IMR-90 (cell line): ENCODE measurements at regions not wholly inside any gene's neighbourhood (a gene's known extent, or its start where the extent isn't known, plus 50 kb on each side); places are given as distances from the start of the nearest gene placed in this dataset.

Experiments
- CEBPB ChIP-seq: IDR thresholded peaks from 2 replicates; pipeline ENCODE4 v1.6.1; 2012; ENCODE audit warnings: low read depth, low read length, improper control_type of control experiment
- CHD1 ChIP-seq: IDR thresholded peaks from 2 replicates; pipeline ENCODE4 v1.6.1; 2012; ENCODE audit warnings: low read depth, low read length, improper control_type of control experiment
- CTCF ChIP-seq: conservative IDR thresholded peaks from 2 replicates; pipeline ENCODE4 v1.5.1; 2012; ENCODE audit warnings: mild to moderate bottlenecking, low read depth, low read length, improper control_type of control experiment
- ELK1 ChIP-seq: fragments of 150-350 bp; IDR thresholded peaks from 2 replicates; pipeline ENCODE4 v1.6.1; 2016; ENCODE audit warnings: low read depth, mild to moderate bottlenecking, low read length, moderate library complexity, borderline replicate concordance
- MAZ ChIP-seq: IDR thresholded peaks from 2 replicates; pipeline ENCODE4 v1.6.1; 2012; ENCODE audit warnings: low read depth, mild to moderate bottlenecking, low read length, improper control_type of control experiment, moderate library complexity, borderline replicate concordance
- MXI1 ChIP-seq: IDR thresholded peaks from 2 replicates; pipeline ENCODE4 v1.6.1; 2012; ENCODE audit warnings: low read depth, mild to moderate bottlenecking, low read length, moderate library complexity, borderline replicate concordance
- POLR2A ChIP-seq: IDR thresholded peaks from 2 replicates; pipeline ENCODE4 v1.6.1; 2012; ENCODE audit warnings: mild to moderate bottlenecking, low read depth, low read length
- RFX5 ChIP-seq: IDR thresholded peaks from 2 replicates; pipeline ENCODE4 v1.8.0; 2012; ENCODE audit warnings: low read depth, mild to moderate bottlenecking, low read length, moderate library complexity
- SMC3 ChIP-seq: fragments of 150-350 bp; IDR thresholded peaks from 2 replicates; pipeline ENCODE4 v1.6.1; 2016; ENCODE audit warnings: low read depth, mild to moderate bottlenecking, antibody characterized with exemption, low read length, moderate library complexity
- USF2 ChIP-seq: fragments of 150-350 bp; IDR thresholded peaks from 2 replicates; pipeline ENCODE4 v1.6.1; 2017; ENCODE audit warnings: mild to moderate bottlenecking, antibody characterized with exemption, low read length, low read depth

- TF ChIP-seq MXI1 (no peak), CTCF (no peak), POLR2A (no peak), CHD1 (no peak), USF2 (no peak), RFX5 (no peak), SMC3 (no peak), MAZ (no peak), ELK1 (no peak), CEBPB (no peak)
Observed at GRCh38 chr21:21907271-21907670, 909.1 kb downstream of the NCAM2 start.
